Stimulated activated CD4-positive, alpha-beta T cell treated with anti-CD3 and anti-CD28 coated beads, Interleukin-15, amount 100 ng/mL, for 48 hours (primary cell): ENCODE measurements at regions not wholly inside any gene's neighbourhood (a gene's known extent, or its start where the extent isn't known, plus 50 kb on each side); places are given as distances from the start of the nearest gene placed in this dataset.
"Not testable (repeated sequence)": the region's sequence is repeated elsewhere in the genome, so short reads cannot be mapped to it uniquely, and the experiment has no call there.

Experiments
- DNase-seq, 2 donors: peaks; one replicate each; pipeline ENCODE4 v3.0.0-alpha.2; 2020; ENCODE audit warnings: low read depth in 2 of 2

DNA sequence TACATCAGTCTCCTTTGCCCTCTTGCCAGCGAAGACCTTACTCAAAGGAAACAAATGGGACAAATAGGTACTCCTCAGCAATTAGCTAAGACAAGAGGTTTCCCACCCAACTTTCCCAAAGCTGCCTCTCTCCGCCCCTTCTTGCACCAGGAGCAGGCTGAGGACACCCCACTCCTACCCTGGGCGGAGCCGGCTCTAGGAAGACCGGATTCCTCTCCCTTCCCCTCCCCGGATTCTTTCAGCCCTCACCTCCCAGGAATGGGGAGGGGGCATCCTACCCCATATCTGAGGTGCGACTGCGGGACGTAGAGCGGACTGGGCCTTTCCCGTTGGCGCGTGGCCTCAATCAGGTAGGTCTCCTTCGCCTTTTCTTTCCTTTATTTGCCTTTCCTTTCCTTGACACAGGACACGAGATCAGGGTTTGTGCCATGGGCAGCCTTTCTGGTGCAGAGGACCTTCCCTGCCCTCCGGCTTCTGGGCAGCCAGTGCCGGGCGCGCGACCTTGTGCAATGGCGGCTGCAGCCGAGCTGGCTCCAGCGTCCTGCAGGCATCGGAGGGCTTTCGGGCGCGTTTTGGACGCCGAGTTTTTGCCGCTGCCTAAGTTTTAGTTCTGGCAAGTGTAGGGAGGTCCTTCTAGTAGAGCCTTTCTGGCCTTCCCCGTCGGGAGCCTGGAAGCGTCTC is 279.9 kb downstream of the PLS3 start:
- DNase-seq = not testable (repeated sequence)

DNA sequence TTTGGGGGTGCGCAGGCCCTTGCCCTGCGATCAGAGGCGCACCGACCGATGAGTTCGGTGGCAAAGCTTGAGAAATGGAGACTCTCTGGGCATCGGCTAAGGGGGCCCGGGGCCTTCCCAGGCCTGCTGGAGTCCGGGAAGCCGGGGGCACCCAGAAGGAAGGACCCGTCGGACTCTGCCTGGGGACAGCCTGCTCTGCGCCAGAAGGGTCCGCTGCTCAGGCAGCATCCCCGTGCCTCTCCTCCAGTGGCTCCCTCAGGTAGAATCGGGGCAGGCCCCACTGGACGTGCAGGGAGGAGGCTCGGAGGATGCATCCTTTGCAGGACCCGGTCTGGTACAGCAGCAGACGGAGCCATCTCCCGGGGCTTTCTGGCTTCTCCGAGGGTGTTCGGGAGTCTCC is 290.0 kb downstream of the PLS3 start:
- not testable (repeated sequence) for DNase-seq

DNA sequence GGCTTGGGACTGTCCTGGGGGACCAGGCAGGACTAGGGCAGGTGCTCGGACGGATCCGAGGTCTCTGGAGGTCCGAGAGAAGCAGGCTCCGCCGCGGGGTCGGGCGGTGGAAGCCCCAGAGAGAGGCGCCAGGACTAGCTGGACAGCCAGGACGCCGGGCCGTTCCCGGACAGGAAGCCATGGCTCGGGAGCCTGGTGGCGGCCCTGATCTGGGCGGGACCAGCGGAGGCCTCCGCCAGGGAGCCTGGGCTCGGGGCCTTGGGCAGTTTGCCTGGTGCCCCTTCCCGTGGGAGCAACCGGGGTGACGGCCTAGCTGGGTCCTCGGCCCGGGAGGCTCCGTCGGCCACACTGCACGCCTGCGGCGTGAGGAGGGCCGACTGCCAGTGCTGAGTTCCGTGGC is 292.3 kb downstream of the PLS3 start:
- DNase-seq = not testable (repeated sequence)

DNA sequence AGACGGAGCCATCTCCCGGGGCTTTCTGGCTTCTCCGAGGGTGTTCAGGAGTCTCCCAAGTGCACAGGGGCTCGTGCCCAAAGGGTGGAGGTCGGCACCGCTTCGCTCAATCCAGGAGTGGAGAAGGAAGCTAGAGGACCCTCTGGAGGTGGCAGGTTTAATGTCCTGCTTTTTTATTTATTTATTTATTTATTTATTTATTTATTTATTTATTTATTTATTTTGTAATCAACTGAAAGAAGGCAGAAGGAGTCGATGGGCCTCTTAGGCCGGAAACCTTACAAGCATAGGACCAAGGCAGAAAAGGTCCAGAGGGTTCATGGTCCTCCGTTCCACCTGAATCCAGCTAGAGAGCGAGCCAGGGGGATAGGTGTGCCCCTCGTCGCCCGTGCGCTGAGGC is 289.4 kb upstream of the AGTR2 start:
- not testable (repeated sequence) for DNase-seq

DNA sequence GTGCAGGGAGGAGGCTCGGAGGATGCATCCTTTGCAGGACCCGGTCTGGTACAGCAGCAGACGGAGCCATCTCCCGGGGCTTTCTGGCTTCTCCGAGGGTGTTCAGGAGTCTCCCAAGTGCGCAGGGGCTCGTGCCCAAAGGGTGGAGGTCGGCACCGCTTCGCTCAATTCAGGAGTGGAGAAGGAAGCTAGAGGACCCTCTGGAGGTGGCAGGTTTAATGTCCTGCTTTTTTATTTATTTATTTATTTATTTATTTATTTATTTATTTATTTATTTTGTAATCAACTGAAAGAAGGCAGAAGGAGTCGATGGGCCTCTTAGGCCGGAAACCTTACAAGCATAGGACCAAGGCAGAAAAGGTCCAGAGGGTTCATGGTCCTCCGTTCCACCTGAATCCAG is 286.4 kb upstream of the AGTR2 start:
- not testable (repeated sequence) for DNase-seq

DNA sequence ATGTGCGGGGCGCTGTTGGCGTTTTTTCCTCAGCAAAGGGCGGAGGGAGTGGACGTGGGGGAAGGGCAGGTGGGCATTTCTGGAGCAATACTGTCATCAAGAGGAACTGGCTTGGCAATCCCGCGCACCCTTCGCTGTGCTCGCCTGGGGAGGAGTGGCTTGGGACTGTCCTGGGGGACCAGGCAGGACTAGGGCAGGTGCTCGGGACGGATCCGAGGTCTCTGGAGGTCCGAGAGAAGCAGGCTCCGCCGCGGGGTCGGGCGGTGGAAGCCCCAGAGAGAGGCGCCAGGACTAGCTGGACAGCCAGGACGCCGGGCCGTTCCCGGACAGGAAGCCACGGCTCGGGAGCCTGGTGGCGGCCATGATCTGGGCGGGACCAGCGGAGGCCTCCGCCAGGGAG is 282.5 kb upstream of the AGTR2 start:
- DNase-seq = peak in 1 of 2 donors; percentile 48

DNA sequence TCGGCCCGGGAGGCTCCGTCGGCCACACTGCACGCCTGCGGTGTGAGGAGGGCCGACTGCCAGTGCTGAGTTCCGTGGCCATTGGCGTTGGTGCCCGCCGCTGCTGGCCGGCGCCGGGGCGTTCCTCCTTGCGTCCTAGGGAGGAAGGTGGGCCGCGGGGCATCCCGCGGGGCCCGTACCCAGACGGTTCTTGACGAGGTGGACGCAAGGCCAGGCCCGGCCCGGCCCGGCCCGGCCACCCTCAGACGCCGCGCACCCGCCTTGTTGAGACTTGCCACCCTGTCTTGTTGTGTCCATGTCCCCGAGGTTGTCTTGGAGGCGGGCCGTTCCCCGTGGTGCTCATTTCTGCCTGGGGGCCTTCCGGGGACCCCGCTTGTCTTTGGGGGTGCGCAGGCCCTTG is 282.0 kb upstream of the AGTR2 start:
- DNase-seq = not testable (repeated sequence)

DNA sequence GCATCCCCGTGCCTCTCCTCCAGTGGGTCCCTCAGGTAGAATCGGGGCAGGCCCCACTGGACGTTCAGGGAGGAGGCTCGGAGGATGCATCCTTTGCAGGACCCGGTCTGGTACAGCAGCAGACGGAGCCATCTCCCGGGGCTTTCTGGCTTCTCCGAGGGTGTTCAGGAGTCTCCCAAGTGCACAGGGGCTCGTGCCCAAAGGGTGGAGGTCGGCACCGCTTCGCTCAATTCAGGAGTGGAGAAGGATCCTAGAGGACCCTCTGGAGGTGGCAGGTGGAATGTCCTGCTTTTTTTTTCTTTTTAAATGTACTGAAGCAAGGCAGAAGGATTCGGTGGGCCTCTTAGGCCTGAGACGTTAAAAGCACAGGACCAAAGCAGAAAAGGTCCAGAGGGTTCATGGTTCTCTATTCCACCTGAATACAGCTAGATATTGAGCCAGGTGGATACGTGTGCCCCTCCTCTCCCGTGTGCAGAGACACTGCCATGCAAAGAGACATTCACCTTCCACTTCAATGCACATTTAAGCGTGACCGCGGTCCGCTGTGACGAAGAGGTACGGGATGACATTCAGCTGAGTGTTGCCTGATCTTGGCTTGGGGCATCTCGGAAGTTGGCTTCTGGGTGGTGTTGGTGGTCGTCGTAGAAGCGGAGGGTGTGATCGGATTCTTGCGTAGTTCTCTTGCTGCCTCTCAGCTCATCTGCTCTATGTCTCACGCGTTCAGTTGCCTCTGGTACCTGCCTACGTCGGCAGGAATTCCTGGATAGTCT is 281.2 kb upstream of the AGTR2 start:
- DNase-seq = no peak

DNA sequence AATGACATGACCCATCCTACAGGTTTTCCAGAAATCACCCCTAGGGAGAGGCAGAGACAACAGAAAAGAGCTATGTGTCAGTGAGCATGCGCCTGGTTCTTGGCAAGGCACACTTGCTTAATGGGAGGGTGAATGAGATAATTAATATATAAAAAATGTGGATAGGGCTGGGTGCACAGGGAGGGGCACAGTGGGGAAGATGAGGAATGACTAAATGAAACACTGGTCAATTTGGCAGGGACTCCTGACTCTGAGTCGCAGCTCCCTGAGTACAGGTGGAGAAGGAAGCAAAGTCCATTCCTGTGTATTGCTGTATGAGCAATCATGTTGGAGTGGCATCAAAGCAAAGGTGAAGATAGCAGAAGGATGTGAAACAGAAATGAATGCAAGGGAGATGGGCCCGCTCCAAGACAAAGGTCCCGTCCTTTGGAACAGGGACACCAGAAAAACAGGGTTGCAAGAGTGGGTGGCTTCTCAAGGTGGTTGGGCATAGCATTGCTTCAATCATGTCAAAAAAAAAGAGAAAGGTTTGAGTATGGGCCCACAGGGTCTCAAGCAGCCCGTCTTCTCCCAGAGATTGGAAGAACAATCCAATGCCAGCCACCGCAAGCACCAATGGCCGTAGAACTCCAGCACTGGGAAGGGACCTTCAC is 278.4 kb upstream of the AGTR2 start:
- DNase-seq = no peak

DNA sequence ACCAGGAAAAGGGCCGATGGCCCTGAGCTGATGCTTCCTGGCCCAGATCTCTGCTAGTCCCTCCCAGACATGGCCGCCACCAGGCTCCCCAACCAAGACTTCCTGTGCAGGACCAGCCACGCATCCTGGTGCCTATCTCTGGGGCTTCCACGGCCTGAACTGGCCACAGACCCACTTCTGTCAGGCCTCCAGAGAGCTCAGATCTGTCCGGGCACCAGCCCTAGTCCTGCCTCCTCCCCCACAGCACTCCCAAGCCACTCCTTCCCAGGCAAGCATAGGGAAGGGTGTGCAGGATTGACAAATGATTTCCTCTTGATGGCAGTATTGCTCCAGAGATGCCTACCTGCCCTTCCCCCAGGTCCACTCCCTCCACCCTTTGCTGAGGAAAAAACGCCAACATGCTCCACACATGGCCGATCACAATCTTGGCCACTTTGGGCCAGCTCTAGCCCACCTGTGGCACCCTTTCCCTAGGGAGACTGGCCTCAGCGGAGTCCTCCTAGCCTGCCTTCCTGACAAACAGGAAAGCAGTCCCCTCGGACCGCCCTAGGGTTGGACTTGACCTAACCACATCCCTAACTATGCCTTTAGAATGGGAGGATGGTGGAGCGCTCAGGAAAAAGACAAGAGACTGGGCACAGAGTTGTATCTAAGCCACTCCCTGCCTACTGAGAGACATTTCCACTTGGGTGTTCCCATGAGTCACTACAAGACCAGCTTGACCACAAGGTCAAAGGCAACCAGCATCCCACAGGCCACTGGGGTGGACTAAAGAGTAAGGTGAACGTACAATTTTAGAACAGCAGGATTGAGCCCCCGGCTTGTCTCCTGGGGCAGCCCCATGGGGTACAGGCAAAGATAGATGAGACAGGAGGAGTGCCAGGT is 277.5 kb upstream of the AGTR2 start:
- DNase-seq = no peak

DNA sequence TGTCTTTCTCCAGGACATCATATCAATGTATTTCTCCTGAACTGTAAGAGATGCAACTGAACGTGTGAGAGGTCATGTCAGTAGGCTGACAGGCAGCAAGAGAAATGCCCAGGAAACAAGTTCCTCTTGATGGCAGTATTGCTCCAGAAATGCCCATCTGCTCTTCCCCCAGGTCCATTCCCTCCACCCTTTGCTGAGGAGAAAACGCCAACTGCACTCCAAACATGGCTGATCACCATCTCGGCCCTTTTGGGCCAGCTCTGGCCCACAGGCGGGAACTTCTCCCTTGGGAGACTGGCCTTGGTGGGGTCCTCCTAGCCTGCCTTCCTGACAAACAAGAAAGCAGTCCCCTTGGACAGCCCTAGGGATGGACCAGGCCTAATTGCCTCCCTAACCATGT is 276.5 kb upstream of the AGTR2 start:
- no peak for DNase-seq

DNA sequence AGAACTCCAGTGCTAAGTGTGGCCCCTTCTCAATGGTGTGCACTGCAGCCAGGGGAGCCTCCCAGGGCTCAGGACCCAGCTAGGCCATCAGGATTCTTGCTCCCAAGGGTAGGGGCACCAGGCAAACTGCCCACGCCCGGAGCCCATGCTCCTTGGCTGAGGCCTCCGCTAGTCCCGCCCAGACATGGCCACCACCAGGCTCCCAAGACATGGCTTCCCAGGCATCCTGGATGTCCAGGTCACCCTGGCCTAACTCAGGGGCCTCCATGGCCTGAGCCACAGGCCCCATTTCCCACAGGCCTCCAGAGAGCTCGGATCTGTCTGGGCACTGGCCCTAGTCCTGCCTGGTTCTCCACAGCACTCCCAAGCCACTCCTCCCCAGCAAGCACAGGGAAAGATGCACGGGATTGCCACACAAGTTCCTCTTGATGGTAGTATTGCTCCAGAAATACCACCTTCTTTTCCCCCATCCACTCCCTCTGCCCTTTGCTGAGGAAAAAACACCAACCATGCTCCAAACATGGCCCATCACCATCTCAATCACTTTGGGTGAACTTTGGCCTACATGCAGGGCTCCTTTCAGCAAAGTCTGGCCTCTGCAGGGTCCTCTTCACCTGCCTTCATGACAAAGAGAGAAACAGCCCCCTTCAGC is 274.7 kb upstream of the AGTR2 start:
- DNase-seq = no peak

DNA sequence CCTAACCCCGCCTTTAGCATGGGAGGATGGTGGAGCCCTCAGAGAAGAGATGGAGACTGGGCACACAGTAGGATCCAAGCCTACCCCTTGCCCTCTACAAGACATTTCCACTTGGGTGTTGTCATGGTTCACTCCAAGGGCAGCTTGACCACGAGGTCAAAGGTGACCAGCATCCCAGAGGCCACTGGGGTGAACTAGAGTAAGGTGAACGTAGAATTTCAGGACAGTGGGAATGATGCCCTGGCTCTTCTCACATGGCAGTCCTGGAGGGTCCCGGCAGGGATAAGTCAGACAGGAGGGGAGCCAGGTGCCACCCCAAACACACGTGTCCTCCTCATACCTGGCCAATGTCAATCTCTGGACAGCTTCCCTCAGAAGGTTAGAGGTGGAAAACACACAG is 274.2 kb upstream of the AGTR2 start:
- no peak for DNase-seq

DNA sequence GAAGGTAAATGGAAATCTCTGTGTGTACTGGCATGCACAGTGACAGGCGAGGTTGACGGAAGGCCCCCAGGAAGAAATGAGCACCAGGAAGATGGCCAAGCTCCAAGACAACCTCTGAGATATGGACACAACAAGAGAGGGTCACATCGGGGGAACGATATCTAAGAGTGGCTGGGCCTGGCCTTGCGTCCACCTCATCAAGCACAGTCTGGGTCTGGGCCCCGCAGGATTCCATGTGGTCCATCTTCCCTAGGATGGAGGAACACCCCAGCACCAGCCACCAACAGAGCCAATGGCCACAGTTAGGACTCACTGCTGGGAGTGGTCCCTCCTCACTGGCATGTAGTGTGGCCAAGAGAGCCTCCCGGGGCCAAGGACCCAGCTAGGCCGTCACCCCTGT is 272.6 kb upstream of the AGTR2 start:
- DNase-seq = no peak

DNA sequence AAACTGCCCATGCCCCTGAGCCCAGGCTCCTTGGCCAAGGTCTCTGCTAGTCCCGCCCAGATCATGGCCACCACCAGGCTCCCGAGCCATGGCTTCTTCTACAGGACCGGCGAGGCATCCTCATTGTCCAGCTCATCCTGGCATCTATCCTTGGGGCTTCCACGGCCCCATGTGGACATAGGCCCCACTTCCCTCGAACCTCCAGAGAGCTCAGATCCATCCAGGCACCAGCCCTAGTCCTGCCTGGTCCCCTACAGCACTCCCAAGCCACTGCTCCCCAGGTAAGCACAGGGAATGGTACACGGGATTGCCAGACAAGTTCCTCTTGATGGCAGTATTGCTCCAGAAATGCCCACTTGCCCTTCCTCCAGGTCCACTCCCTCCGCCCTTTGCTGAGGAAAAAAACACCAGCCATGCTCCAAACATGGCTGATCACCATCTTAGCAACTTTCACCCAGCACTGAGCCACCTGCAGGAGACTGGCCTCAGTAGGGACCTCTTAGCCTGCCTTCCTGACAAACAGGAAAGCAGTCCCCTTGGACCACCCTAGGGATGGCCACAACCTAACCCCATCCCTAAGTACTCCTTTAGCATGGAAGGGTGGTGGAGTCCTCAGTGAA is 272.1 kb upstream of the AGTR2 start:
- peak in 1 of 2 donors; percentile 56 for DNase-seq

DNA sequence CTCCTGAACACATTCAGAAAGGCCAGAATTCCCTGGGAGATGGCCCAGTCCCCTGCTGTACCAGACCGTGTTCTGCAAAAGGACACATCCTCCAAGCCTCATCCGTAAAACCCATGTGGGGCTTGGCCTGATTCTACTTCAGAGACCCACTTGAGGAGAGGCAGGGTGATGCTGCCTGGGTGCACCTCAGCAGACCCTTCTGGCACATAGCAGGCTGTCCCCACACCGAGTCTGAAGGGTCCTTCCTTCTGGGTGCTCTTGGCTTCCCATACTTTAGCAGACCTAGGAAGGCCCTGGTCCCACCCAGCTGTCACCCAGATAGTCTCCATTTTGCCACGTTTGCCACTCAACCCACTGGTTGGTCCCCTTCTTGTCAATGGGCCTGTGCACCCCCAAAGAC is 270.1 kb upstream of the AGTR2 start:
- DNase-seq = no peak

DNA sequence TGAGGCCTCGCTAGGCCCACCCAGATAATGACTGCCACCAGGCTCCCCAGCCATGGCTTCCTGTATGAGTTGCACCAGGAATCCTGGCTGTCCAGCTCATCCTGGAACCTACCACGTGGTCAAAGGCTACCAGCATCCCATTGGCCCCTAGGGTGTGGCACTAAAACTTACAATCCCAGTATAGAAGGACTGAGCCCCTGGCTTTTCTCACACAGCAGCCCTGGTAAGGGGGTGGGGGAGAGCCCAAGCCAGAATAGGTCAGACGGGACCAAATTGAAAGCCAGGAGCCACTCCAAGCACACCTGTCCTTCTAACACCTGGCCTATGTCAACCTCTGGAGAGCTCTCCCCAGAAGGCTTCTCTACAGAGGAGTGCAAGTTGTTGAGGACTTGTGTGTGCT is 269.3 kb upstream of the AGTR2 start:
- DNase-seq = no peak

DNA sequence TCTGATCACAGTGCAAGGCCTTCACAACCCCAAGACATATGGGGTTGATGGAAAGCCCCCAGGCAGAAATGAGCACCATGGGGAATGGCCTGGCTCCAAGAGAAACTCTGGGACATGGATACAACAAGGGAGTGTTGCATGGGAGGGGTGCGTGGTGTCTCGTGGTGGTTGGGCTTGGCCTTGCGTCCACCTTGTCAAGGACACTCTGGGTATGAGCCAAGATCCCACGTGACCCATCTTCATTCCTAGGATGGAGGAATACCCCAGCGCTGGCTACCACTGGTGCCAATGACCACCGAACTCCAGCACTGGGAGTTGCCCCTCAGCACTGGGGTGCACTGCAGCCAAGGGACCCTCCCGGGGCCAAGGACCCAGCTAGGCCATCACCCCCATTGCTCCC is 267.5 kb upstream of the AGTR2 start:
- DNase-seq = no peak

DNA sequence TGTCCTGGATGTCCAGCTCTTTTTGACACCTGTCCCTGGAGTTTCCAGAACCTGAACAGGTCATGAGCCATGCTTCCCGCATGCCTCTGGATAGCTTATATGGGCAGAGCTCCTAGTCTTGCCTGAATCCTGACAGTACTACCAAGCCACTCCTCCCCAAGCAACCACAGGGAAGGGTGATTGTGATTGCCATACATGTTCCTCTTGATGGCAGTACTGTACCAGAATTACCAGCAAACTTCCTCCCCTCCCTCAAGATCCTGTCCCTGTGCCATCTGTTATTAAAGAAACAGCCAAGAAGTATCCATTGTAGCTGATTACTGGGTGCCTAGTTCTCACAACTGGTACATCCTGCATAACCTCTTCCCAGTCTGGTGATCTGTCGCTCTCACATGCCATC is 264.3 kb upstream of the AGTR2 start:
- DNase-seq = no peak

DNA sequence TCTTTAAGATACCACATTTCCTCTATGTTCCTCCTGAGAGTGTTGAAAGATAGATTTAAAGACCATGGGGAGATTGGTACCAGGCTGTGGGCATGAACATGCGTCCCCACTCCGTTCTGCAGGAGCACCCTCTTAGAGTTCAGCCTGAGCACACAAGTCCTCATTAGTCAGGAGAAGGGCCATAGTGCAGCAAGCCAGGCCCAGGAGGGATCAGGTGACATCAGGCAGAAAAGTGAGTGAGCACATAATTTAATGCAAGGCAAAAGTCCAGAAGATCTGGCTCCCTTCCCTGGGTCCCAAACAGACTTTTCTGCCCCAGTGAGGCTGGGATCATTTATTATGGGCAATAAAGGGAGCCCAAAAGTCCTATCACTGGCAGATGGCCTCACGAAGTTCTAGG is 263.7 kb upstream of the AGTR2 start:
- no peak for DNase-seq

DNA sequence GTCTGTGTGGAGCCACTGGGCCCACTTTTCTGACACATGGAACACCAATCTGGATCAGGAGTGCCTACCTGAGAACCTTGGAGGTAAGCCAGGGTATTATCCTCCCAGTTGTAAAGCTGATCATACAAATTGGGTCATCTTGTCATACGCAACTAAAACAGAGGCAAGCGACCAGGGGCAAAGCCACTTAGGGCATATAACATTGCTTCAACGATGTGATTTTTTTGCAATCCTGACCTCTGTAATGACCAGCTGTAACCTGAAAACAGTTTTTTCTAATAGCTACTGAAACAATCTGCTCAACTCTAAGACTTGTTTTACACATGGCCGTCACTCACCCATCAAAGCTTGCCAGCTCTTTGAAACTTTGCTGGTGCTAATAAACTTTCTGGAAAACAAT is 261.5 kb upstream of the AGTR2 start:
- no peak for DNase-seq
